GM19468 (cell line): ENCODE measurements at regions not wholly inside any gene's neighbourhood (a gene's known extent, or its start where the extent isn't known, plus 50 kb on each side); places are given as distances from the start of the nearest gene placed in this dataset.
"Not testable (repeated sequence)": the region's sequence is repeated elsewhere in the genome, so short reads cannot be mapped to it uniquely, and the experiment has no call there.

Experiments
- ATAC-seq: cut with Tn5 transposase; IDR thresholded peaks from one replicate; pipeline ENCODE4 v1.9.1; 2021; ENCODE audit warnings: mild to moderate bottlenecking, moderate library complexity, moderate number of reproducible peaks; ENCODE audit not compliant: unreplicated experiment; ENCODE audit errors: extremely low read depth

GRCh38 chr3:82229397-82229796 lies 468.0 kb upstream of the GBE1 start:
- ATAC-seq, result no peak

DNA sequence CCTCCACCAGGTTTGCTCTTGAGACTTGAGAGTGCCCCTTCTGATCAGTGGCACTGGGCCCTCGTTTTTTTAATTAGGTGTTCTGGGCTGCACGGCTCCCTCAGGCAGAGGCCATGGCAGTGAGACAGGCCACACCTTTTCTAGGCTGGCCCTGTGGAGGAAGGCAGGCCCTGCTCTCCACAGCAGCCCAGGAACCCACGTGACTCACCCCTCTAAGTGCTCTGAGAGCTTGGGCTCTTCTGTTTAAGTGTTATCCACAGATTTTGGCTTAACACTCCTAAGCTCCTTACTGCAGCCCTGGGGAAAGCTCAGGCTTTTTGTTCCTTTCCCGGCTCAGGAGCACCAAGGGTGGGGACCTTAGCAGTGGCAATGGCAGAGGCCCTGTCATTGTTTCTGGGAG lies 463.2 kb upstream of the GBE1 start:
- ATAC-seq, result no peak

DNA sequence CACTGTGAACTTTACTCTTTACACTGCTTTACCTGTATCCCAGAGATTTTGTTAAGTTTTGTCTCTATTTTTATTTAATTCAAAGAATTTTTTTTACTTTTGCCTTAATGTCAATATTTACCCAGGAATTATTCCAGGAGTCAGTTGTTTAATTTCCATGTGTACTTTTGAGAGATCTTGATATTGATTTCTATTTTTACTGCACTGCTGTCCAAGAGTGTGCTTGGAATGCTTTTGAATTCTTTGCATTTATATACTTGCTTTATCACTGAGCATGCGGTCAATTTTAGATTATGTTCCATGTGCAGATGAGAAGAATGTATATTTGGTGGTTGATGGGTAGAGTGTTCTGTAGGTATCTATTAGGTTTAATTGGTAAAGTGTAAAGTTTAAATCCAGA lies 461.0 kb upstream of the GBE1 start:
- ATAC-seq, result no peak

DNA sequence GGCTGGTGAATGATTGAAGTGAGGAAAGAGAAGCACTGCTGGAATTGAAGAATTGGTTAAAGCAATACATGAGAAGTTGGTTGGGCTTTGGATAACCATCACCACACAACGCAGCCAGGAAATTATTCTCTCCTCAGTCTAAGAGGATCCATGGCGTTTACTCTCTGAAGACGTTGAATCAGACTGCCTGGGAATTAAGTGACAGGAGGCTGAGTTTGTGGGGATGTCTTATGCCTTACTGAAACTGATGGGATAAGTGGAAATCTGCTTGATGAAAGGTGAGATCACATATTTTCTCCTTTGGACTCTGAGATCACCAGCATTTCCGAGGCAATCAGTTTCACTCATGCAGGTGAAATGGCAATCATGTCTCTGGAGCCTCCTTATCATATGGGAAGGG lies 456.1 kb upstream of the GBE1 start:
- ATAC-seq, result no peak

DNA sequence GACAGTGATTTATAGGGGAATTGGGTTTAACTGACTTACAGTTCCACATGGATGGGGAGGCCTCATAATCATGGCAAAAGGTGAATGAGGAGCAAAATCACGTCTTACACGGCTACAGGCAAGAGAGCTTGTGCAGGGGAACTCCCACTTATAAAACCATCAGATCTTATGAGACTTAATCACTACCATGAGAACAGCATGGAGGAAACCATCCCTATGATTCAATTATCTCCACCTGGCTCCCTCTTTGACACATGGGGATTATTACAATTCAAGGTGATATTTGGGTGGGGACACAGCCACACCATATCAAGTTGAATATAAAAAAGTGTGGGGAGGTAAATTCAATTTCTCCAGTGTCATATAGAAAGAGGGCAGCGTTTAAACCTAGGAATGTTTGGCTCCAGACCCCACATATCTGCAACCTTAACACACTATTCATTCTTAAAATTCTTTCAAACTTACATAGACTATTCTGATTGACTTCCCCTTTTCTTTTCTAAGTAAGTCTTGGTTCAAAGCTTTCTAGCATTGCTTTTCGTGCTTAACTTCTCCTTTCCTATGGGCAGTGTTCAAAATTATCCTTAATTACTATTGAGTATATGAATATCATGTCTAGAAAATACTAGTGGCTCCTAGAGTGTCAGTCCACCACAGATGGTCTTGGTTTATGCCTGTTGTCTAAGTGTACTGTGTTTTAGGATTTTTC lies 446.7 kb upstream of the GBE1 start:
- no peak for ATAC-seq

GRCh38 chr3:82202269-82202668 lies 440.8 kb upstream of the GBE1 start:
- no peak for ATAC-seq

- ATAC-seq, result no peak
Observed at GRCh38 chr3:82201316-82201715, 439.9 kb upstream of the GBE1 start.

DNA sequence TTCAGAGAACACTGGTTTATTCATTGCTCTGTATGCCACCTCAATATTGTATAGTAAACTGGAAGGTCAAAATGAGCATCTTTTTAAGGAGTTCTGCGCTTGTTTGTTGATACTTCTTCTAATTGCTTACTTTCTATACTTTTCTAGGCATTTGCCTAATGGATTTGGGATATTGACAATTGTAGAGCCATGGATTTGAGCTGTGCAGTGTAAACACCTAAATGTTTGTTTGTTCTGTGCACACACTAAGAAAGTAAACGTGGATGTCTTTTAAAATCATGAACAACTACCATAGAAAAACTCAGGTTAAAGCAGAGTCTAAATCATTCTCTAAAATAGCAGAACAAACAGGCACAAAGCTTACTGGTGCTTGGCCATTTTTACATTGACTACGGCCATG lies 436.6 kb upstream of the GBE1 start:
- no peak for ATAC-seq

- ATAC-seq, result no peak
Observed at GRCh38 chr3:82196645-82197044, 435.2 kb upstream of the GBE1 start.

DNA sequence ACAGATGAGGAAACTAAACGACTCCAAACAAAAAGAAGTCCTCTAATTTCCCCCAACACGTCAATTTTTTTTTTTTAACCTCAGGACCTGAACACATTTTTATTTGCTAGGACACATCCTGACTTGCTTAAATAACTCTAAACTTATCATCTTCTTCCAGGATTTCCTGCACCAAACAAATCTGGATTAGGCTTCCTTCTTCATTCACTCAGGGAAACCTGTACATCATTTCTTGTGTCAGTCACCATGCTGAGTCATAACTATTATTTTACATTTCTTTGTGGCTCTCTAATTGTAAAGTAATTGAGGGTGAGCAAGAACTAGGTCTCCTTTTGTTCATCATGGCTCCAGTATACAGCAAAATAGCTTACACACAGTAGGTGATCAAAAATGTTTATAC lies 433.4 kb upstream of the GBE1 start:
- no peak for ATAC-seq

DNA sequence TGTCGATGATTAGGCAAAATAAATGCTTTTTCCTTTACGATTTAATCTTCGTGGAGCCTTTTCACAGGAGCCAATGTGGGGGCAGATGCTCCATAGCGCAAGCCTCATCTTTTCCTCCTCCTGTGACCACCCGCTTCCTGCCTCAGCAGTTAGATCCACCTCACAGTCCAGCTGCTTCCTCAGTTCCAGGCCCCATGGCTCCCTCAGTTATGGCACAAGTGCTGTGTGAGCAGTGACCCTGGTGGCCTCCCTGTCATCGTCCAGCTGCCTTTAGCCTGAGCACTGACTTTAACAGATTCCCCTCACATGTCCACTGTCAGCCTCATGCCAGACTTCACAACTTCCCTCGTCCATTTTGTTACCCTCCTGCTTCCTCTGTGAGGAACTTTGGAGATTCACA lies 424.6 kb upstream of the GBE1 start:
- ATAC-seq, result no peak

DNA sequence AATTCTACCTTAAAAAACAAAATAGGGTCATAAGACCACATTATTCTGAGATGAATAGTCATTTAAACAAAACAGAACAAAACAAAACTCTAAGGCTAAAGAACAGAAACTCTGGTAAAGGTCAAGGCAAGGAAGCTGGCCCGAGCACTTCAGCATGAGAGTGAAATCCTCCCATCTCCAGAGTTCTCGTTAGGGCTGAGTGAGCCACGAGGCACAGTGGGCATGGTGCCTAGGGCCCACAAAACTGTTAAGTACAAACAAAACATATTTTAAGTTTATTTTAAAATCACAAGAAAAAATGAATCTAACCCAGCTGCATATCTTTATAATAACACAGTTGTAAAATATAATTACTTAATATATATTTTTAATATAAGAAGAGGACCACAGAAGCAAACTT lies 417.8 kb upstream of the GBE1 start:
- ATAC-seq, result no peak

DNA sequence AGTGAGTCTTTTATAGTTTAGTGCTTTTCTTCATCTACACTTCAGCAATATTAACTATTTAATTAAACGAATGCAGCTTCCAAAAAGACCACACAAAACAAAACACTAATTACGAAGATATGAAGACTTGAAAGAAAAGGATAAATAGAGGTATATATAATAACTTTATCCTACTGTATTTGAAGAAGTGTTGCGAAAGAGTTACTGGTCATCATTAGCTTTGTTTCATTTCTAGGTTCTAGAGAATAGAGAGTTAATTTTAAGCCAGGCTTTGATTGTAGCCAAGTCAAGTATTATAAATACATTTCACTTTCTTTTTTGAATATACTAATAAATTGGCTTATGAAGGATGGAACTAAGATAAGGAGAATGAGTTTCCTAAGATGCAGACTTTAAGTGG lies 416.8 kb upstream of the GBE1 start:
- no peak for ATAC-seq

DNA sequence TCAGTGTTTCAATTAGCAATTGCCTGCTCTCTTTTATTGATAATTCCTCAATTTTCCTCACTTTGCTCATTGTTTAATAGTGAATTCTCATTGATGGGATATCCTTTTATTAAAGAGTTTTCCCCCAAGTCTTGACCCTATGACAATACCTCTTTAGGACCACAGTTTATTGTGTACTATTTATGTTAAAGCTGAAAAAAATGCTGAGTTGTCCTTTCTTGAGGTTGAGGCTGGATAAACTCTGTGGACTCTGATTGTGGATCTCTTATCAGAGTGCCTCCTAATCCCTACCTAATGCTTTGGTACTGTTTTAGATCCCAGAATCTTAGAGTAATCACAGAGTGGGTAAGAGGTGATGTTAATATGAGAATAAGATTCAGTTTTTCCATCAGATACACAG lies 416.3 kb upstream of the GBE1 start:
- no peak for ATAC-seq

DNA sequence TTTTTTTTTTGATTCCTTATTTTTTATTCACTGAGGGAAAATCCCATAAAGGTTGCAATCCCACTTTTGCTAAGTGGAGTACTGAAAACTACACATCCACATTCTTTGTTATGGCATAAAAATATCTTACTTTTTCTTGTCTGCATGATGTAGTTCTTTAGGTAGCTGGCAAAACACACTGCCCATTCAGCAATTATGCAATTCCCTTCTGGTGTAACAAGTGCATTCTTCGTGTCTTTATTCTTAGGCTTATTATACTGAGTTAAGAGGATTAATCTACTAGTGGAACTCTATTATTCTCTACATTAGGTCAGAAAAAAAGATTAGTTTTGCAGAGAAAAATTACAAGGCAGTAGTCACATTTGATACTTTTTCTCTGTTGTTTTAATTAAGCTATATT lies 403.8 kb upstream of the GBE1 start:
- no peak for ATAC-seq

GRCh38 chr3:82163907-82164520 lies 402.6 kb upstream of the GBE1 start:
- no peak for ATAC-seq

- no peak for ATAC-seq
Observed at GRCh38 chr3:82157952-82158351, 396.5 kb upstream of the GBE1 start.

DNA sequence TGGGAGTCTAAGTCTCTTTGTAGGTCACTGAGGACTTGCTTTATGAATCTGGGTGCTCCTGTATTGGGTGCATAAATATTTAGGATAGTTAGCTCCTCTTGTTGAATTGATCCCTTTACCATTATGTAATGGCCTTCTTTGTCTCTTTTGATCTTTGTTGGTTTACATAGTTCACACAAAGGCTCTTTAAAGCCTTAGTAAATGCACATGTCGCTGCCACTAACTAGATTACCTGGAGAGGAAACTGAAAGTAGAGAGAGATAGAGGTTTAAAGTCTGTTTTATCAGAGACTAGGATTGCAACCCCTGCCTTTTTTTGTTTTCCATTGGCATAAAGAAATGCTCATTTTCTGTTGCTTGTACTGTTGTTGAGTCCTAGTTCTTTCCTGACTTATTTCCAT lies 392.4 kb upstream of the GBE1 start:
- ATAC-seq, result not testable (repeated sequence)

GRCh38 chr3:82145742-82146141 lies 384.3 kb upstream of the GBE1 start:
- ATAC-seq, result no peak

GRCh38 chr3:82144811-82145210 lies 383.4 kb upstream of the GBE1 start:
- no peak for ATAC-seq

DNA sequence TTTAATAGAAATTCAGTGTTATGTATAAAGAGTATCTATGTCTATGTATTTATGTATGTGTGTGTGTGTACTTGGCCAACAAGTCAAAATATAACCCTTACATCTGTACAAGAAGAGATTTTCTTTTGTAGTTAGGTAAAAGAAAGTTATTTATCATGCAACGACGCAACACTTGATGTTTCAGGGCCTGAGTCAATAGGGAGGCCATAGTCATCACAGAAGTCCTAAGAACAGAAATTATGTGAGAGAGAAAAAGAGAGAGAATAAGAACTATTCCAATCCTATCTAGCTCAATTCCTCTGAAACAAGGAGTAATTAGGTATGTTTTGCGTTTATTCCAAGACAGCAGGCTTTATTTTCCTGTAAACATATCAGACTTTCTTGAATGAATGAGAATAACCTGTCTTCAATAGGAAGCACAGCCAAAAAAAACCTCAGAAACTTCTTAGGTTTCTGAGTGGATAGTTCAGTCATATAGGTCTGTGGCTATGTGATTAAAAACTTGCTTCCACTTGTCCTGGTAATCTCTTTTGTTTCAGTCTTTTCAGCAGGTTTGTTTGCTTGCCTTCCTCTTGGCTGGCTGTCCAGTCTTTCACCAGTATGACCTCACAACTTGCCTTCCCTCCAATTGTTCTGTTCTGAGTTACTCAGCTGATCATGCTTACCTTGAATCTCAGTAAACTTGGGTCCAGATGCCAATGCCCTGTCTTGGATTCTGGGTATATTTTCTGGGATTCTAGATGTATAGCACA lies 382.4 kb upstream of the GBE1 start:
- no peak for ATAC-seq

DNA sequence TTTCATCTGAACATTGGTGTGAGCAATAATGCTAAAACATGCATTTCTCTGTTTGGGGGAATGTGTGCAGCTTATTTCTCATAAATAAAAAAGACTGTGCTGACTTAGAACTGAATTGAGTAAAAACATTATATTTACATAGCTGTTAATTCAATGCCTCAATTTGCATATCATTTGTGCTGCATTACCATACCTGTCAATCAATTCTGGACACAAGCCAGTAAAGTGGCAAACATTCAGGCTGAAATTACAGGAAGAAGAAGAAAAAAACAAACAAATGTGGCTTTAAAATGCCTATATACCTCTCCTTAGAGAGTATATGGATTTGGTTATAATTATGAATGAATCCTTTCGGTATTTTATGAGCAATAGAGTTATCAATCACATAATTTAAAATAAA lies 380.1 kb upstream of the GBE1 start:
- no peak for ATAC-seq
